ENCODE measurements at regions not wholly inside any gene's neighbourhood (a gene's known extent, or its start where the extent isn't known, plus 50 kb on each side); places are given as distances from the start of the nearest gene placed in this dataset.

- no peak for TF ChIP-seq CTCF (IDR thresholded peaks at IDR 0.05; ENCODE audit: low read depth, low read length, missing control alignments)
- H3K36me3 ChIP-seq (replicated peaks), result no peaks in the 10 kb centered on the region
- no peak overlapping the region for H3K27ac ChIP-seq
- H3K4me3 ChIP-seq (ENCODE audit: low read depth, low read length), result no peak overlapping the region
- in situ Hi-C loops (cut with HindIII; ENCODE audit: low pct_ligation_motif_present, low sequenced_read_pairs), result no loop called here
- no peaks in the 10 kb centered on the region for H3K27me3 ChIP-seq (replicated peaks)
- no peak for DNase-seq
These were observed 96.1 kb upstream of the SHH start for GRCh38 chr7:155908385-155908784.

GRCh38 chr7:155907450-155908200 is 95.4 kb upstream of the SHH start:
- in situ Hi-C loops (cut with HindIII; ENCODE audit: low pct_ligation_motif_present, low sequenced_read_pairs), result no loop called here
- no peak overlapping the region for H3K4me3 ChIP-seq (ENCODE audit: low read depth, low read length)

GRCh38 chr7:155901176-155901575 is 88.9 kb upstream of the SHH start:
- Histone ChIP-seq H3K36me3 (replicated peaks) (no peaks in the 10 kb centered on the region), H3K27ac (no peak overlapping the region), H3K4me3 (ENCODE audit: low read depth, low read length) (no peak overlapping the region), H3K27me3 (replicated peaks) (no peaks in the 10 kb centered on the region)
- in situ Hi-C loops (cut with HindIII; ENCODE audit: low pct_ligation_motif_present, low sequenced_read_pairs), result no loop called here
- no peak for DNase-seq
- no peak for TF ChIP-seq CTCF (IDR thresholded peaks at IDR 0.05; ENCODE audit: low read depth, low read length, missing control alignments)

More at GRCh38 chr7:155907450-155908200, 95.4 kb upstream of the SHH start:
- no peak overlapping the region for H3K27ac ChIP-seq
- H3K36me3 ChIP-seq (replicated peaks), result no peaks in the 10 kb centered on the region
- H3K27me3 ChIP-seq (replicated peaks), result no peaks in the 10 kb centered on the region
- TF ChIP-seq CTCF (IDR thresholded peaks at IDR 0.05; ENCODE audit: low read depth, low read length, missing control alignments), result no peak
- no peak for DNase-seq

GRCh38 chr7:155899596-155899995 is 87.3 kb upstream of the SHH start:
- H3K27ac ChIP-seq, result no peak overlapping the region
- no peak for TF ChIP-seq CTCF (IDR thresholded peaks at IDR 0.05; ENCODE audit: low read depth, low read length, missing control alignments)
- no peaks in the 10 kb centered on the region for H3K27me3 ChIP-seq (replicated peaks)
- no peak overlapping the region for H3K4me3 ChIP-seq (ENCODE audit: low read depth, low read length)
- in situ Hi-C loops (cut with HindIII; ENCODE audit: low pct_ligation_motif_present, low sequenced_read_pairs), result no loop called here
- no peak for DNase-seq
- H3K36me3 ChIP-seq (replicated peaks), result no peaks in the 10 kb centered on the region

- DNase-seq, result no peak
- Histone ChIP-seq H3K27me3 (replicated peaks) (no peaks in the 10 kb centered on the region), H3K27ac (no peak overlapping the region), H3K36me3 (replicated peaks) (no peaks in the 10 kb centered on the region), H3K4me3 (ENCODE audit: low read depth, low read length) (no peak overlapping the region)
- in situ Hi-C loops (cut with HindIII; ENCODE audit: low pct_ligation_motif_present, low sequenced_read_pairs), result no loop called here
- no peak for TF ChIP-seq CTCF (IDR thresholded peaks at IDR 0.05; ENCODE audit: low read depth, low read length, missing control alignments)
These were observed 85.6 kb upstream of the SHH start for GRCh38 chr7:155897758-155898386.

Measured in brain microvascular endothelial cell (primary cell).